GM21526 (cell line): ENCODE measurements at regions not wholly inside any gene's neighbourhood (a gene's known extent, or its start where the extent isn't known, plus 50 kb on each side); places are given as distances from the start of the nearest gene placed in this dataset.

Experiments used
- ATAC-seq: cut with Tn5 transposase; IDR thresholded peaks from one replicate; pipeline ENCODE4 v1.9.1; 2021; ENCODE audit warnings: moderate library complexity; ENCODE audit not compliant: unreplicated experiment, low FRiP score

DNA sequence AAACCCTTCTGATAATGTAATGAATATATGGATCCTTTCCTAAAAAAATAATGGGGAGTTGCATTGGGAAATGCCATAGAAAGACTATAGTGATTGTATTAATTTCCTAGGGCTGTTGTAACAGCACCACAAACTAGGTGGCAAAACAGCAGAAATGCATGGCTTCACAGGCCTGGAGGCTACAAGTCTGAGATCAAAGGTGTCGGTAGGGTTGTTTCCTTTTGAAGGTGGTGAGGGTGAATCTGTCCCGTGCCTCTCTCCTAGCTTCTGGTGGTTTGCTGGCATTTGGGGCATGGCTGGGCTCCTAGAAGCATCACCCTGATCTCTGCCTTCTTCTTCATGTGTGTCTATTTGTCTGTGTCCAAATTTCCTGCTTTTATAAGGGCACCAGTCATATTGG is 149.7 kb downstream of the INHBB start:
- ATAC-seq = no peak

DNA sequence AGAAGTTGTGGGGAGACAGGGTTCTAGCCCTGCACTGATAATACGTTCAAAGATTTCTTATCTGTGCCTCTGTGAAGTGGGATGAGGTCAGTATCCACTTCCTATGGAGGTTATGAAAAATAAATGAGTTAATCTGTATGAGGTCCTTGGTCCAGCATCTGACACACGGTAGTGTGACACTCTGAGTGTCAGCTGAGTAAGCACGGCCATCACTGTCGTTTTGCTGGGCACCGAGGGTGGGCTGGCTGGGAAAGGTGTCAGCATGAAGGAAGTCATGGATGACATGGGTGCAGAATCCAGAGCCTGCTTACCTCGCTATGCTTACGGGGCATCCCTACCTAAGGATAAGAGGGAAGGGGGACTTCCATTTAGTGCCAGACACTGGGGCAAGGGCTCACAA is 150.3 kb downstream of the INHBB start:
- ATAC-seq = no peak

DNA sequence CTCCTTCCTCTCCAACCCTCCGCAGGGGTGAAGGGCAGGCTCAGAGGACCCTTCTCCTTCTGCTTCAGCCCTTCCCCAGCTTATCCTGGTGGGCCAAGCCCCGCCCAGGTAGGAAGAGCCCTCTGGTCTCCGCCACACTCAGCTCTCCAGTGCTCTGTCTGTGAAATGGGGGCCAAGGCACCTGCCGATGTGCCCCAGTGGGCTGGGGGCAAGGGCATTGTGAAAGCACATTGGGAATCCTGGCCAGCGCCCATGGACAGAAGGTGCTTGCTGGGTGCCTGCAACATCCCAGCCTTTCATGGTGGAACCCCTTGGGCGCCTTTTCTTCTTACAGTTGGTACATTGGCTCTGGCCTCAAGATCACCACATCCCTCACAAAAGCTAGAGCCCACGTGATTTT is 150.8 kb downstream of the INHBB start:
- ATAC-seq = no peak

DNA sequence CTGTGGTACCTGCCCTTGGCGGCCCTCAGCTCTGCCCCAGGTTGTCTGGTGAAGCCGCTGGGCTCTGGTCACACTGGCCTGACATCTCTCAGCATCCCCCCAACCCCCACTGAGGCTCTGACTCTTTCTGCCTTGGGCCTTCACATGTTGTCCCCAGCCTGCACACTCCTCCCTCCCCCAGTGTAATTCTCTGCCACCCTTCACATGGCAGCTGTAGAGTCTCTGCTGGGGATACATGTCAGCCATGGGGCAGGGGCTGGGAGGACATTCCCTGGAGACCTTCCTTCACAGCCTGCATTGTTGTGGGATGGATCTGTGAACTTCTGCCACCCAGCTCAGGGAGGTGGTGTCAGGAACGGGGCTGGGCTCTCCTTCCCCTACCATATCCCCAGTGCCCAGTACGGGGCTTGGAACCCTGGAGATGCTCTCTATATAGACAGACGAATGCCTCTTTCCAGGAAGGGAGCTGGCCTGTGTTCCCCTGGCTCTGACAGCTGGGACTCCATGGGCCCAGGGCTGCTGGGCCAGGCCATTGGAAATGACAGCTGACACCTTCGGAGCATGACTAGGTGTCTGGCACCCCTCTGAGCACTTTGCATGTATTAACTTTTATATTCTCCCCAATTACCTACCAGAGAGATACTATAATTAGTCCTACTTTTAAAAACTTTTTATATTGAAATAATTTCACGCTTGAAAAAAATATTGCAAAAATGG is 151.5 kb downstream of the INHBB start:
- ATAC-seq = no peak

DNA sequence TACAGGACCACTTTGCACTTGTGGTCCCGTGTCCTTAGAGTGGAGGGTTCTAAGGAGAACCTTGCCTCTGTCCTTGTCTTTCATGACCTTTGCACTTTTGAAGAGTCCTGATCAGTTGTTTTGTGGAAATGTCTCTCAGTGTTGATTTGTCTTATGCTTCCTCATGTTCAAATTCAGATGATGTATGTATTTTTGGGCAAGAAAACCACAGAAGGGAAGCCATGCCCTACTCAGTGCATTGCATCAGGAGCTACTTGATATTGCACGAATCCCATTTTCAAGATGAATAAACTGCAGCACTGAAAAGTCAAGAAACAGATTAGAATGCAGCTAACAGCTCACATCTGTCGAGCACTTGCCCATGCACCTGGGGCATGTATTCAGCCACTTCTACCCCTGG is 152.2 kb downstream of the INHBB start:
- no peak for ATAC-seq

DNA sequence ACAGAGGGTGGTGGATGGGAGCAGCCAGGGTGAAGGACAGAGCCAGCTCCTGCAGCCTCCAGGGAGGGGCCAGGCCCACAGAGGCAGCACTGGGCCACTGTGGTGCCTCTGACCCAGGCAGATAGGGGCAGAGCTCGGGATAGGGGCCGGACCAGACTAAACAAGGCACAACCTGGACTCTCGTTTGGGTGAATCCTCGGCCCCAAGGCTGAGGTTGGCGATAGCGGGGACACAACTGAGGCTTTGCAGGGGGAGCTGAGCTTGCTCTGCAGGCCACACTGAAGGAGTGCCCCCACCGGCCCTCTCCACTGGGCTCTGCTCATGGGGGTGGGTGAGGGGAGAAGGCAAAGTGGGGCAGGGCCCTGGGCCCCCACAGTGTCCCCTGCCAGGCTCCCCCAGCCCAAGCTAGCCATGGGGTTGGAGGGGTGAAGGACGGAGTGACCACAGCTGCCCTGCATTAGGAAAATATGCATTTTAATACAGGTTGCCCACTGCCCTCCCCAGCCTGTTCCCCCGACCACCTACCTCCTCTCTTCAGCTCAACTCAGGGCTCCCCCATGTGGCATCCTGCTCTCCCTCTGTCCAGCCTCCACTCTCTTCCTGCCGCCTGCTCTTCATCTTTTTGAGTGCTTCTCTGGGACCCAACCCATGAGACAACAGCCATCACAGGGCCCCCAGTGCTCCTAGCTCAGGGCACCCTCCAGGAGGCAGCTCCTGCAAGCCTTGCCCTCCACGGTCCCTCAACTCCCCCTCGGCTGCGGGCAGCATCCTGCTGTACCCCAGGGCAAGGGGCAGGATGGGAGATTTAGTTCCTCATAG is 152.8 kb downstream of the INHBB start:
- ATAC-seq = no peak

DNA sequence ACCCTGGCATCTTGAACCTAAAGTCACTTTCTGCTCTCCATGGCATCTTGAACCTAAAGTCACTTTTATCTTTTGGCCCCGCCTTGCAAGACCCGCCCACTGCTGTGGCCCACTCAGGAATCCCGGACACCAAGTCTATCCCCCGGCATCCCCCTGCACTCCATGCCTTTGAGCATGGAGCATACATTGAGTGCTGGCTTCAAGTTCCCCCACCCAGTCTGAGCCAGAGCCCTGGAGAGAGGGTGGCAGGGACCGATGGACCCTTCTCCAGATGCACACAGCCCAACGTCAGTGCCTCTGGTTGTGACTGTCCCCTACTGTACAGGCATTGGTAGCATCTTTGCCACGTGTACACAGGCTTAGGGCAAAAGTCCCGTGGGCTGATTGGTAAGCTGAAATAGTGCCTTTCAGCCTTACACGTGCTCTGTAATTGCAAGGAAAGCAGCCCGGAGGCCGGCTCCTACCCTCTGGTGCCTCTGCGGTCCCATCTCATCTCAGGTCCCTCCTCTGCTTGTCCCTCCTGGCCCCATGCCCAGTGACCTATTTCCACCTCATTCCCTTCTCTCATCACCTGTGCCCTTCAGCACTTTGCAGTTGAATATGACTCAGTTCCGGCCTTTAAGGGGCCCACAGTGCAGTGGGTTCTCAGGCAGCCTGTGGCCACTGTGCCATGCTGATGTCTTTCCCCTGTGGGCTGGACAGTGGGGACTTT is 154.0 kb downstream of the INHBB start:
- no peak for ATAC-seq

DNA sequence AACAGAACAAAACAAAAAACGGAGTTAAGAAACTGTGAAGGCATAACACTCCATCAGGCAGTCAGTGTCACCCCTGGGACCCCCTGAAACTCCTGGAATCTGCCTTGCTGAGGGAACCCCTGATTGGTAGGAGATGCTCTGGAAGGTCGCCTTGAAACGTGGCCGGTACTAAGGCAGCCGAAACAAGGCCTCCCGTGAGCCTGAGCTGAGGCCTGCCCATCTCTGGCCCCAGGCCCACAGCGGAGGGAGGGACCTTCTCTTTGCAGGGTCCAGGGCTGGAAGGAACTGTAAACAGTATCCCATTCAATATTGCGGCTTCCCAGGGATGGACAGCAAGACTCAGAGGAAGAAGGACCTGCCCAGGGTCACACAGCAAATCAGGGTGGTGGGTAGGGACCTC is 155.7 kb downstream of the INHBB start:
- no peak for ATAC-seq

DNA sequence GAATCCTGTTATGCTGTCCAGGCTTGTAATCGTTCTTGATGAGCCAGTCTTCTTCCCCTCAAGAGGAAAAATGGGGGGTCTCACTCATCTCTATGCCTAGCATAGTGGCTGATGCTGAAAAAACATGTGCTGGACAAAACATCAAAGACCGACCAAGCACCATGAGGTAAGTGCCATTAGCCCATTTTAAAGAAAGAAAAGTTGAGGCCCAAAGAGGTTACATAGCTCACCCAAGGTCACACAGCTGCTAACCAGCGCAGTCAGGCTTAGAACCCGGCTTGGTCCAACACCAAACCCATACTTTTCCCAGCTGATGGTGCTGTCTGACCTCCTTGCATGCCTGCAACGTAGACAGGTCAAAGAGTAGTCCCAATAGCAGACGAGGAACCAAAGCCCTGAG is 156.4 kb downstream of the INHBB start:
- no peak for ATAC-seq

DNA sequence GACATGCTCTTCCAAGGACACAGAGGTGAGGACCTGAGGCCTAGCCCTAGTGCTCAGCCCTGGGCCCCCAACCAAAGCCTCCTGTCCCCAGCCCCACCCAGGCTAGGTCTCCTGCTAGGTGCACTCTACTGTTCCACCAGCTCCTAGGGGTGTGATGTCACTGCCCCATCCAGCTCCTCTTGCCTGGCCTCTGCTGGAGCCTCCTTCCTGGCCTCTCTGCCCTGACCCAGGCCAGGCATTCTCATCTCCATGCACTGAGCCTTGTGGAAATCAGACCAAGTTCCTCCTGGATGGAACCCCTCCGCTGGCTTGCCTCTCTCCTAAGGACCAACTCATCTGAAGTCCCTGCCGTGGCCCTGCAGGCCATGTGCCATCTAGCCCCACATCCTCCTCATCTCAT is 156.8 kb downstream of the INHBB start:
- no peak for ATAC-seq

DNA sequence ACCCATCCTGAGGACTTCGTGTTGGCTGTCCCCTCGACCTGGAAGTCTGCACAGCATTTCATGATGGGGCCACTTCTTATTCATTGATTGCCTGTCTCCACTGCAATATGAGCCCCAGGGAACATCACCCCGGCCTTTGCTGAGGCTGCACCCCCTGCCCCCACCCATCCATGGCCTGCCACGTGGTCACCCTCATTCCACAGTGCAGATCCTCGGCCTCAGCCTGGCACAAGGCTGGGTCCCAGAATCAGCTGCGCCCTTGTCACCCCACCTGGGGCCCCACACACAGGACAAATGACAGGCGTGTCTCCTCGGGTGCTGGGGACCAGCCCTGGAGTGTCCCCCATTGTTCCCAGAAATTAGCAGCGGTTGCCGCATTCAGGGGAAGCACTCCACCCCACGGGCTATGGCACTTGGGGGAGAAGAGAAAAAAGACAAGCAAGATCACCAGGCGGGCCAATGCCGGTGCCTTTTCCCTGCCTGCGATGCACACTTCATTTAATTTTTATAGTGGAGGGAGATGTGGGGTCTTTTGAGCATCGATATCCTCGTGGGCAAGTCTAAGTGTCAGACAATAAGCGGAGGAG is 157.4 kb downstream of the INHBB start:
- ATAC-seq = no peak

DNA sequence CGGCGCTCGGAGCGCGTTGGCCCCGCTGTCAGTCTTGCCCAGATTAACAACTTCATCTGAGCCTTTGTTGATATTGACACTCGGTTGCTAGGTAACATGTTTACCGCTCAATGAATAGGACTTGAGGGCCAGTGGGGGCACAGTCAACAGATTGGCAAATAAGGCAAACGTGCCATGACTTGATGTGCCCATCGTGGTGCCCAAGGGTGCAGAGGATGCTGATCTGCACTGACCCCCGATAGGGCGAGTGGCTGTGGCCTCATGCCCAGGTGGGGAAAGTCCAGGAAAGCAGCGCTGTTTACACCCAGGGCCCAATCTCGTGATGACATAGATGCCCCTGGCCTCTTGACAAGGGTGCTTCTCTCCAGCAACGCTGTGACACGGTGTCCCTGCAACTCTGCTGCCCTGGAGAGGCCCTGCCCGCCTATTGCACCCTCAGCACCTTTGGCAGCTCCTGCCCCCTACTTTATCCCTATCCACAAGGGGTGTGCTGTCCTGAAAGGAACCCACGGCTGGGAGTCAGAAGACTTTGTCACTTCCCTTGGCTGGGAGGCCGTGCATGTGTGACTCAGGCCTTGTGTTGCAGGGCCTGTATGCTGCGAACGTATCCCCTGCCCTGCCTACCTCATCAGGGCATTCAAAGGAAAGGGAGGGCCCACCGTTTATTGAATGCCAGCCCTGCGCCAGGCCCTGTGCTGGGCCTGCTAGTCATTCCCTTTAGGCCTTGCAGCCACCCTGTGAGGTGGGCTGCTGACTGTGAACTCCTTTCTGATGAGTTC is 158.0 kb downstream of the INHBB start:
- no peak for ATAC-seq

DNA sequence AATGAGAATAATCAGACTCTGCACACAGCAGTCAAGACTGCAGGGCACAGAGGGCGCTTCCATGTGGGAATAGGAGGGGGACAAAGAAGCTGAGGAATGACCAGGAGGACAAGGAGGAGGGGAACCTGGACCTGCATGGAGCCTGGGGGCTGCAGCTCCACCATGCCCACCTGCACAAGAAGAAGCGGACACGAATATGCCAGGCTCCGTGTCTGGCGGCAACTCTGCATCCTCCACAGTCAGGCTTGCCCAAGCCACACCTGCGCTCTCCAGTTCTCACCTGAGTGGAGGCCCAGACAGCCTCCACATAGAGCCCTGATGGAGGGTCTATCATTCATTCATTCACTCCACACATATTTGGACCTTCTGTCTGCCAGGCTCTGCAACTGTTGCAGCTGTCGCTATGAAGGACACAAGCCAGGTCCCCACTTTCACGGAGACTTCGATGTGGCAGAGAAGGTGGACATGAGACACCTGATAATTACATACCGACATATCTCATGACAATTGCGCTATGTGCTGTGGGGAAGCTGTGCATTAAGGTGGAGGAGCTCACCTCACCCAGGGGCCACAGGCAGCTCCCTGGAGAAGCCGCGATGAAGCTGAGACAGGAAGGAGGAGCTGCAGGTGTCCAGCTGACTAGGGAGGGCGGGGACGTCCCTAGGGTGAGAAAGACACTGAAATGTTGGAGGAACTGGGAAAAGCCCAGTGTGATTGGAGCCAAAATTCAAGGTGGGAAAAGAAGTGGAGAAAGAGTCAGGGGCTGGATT is 159.2 kb downstream of the INHBB start:
- ATAC-seq = no peak

DNA sequence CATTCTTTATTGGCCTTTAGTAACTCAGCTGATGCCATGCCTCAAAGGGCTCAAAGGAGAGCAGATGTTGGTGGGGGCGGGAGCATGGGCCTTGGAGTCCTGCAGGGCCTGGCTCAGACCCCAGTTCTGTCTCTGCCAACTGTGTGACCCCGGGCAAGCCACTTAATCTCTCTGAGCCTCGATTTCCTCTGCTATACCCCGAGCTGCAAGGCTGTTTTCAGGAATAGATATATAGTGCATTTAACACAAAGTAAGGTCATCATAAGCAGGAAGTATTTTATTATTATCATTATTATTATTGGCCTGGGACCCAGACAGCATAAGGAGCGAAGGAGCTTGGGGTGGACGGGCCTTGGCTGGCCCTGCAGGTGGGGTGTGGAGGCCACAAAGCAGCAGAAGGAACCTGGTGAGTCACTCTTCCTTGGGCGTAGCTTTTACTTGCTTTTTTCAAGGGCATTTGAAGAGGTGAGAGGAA is 162.7 kb downstream of the INHBB start:
- no peak for ATAC-seq

DNA sequence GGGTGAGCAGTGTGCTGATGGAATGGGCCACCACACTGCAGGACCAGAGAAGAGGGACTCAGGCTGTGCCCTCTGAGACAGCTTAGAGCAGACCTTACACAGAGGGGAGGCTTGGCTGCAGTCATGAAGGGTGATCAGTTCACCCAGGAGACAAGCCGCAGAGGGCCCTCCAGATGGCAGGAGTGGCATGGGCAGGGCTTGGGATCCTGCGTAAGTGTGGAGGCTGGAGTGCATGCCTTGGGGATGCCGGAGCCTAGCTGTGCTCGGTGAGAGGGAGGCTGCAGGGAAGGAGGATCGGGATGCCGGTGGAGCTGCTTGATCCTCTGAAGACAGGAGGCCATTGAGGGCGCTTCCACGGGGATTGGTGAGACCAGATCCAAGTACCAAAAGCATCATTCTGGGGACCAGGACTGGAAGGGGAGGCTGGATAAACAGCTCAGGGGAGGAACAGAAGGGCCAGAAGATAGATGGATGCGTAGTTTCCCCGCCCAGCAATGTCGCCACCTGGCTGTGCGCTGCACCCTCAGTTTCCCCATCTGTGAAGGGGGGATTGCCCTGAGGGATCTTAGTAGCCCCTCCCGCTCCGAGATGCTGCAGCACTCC is 163.4 kb downstream of the INHBB start:
- ATAC-seq = no peak

DNA sequence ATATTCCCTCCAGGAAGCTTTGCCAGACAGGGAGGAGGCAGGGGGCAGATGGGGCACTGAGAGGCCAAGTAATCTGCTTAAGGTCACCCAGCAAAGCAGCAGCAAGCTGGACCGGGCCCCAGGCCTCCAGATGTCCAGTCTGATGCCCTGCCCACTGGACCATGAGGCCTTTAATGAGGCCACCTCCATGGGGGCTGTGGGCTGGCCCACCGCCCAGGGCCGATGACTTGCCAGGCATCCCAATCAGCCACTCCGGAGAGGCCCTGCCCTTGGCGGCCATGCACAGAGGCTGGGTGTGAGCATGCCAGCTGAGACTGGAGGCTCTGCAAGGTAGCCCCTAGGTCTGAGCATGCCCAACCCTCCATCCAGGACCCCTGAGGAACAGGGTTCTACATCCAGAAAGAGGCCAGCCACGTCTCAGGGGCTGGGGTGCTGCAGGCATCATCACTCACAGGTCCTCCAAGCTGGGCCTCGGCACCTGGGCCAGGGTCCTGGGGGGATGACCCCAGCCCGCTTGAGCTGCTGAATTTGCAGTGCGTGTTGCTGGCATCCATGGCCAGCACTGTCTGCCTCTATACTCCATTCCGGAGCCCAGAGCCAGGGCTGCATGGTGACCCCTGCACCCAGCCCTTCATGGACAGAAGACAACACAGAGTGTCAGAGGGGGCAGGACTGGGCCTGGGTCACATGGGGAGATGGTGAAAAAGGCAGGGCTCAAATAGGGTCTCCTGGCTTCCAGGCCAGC is 164.2 kb downstream of the INHBB start:
- no peak for ATAC-seq

DNA sequence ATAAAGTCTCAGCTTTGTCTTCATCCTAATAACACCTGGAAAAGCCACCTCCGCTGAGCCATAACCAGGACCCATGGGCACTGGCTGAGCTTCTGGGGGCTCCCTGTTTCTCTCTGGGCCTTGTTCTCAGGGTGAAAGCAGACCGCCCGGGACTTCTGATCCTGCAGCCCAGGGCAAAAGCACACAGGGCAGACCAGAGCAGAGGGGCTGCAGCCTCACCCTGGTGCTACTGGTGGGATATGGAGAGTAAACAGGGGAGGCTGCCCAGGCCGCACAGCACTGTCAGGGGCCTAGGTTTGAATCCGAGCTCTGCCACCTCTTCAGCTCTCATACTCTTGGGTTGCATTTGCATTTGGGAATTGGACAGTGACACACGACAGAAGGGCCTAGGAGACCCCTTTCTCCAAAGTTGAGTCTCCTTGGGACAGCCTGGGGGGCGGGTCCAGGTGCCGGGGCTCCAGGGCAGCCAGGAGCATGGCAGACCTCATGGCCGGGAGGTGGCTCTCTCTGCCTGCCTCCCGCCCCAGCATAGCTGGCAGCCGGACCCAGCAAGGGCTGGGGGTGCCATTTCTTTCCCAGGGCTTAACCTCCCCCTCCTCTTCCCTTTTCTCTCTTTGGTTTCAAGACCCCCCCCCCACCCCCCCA is 164.9 kb downstream of the INHBB start:
- no peak for ATAC-seq

DNA sequence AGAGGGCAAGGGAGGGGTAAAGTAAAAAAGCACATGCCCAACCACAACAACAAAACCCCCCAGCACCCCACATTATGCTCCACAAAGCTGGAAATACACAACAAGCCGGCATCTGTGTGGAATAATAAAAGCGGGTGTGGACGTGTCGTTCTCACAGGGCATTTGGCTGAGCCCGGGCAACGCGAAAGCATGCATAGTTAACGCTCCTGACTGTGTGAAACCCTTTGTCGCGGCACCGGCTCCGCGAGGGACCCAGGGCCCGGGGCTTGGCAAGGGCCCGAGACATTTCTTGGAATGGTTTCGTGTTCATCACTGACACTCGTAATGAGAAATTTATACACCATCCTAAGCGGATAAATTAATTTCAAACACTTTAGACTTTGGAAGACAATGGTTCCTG is 165.6 kb downstream of the INHBB start:
- no peak for ATAC-seq
